CD14-positive monocyte (primary cell): ENCODE measurements at regions not wholly inside any gene's neighbourhood (a gene's known extent, or its start where the extent isn't known, plus 50 kb on each side); places are given as distances from the start of the nearest gene placed in this dataset.
A peak's percentile ranks its signal among the peaks of the same experiment; 100 is the strongest.

Experiments
- DNase-seq, 3 donors: peaks; one replicate each; pipeline ENCODE4 v3.0.0-alpha.2; 2011 to 2022
- H2AFZ ChIP-seq: 2 replicates; pipeline ENCODE4 v1.6.0; 2012; ENCODE audit warnings: mild to moderate bottlenecking, low read depth, low read length, inconsistent platforms; ENCODE audit not compliant: insufficient read depth, poor library complexity, severe bottlenecking
- H3K27ac ChIP-seq, 2 donors: 1 replicate in 1 of 2; 2 replicates in 1 of 2; pipeline ENCODE4 v1.5.1; 2012 to 2013; ENCODE audit warnings: low read length in 2 of 2, control low read depth in 1 of 2, inconsistent platforms in 1 of 2, low read depth in 1 of 2, mild to moderate bottlenecking in 1 of 2
- H3K27me3 ChIP-seq, 2 donors: one replicate each; pipeline versions ENCODE4 v1.6.0 to v1.6.1; 2011 to 2013; ENCODE audit warnings: low read length in 2 of 2; ENCODE audit not compliant: control insufficient read depth in 2 of 2, insufficient read depth in 2 of 2
- H3K36me3 ChIP-seq, 2 donors: replicated peaks in 1 of 2; 1 replicate in 1 of 2; 2 replicates in 1 of 2; pipeline versions ENCODE4 v1.5.1 to v1.6.1; 2012 to 2013; ENCODE audit warnings: low read length in 2 of 2, control low read depth in 1 of 2, inconsistent platforms in 1 of 2, mild to moderate bottlenecking in 1 of 2; ENCODE audit not compliant: insufficient read depth in 2 of 2, control insufficient read depth in 1 of 2
- H3K4me1 ChIP-seq, 2 donors: 1 replicate in 1 of 2; 2 replicates in 1 of 2; pipeline versions ENCODE4 v1.5.1 to v1.6.1; 2012 to 2013; ENCODE audit warnings: low read length in 2 of 2, control low read depth in 1 of 2, inconsistent platforms in 1 of 2, mild to moderate bottlenecking in 1 of 2, moderate library complexity in 1 of 2; ENCODE audit not compliant: insufficient read depth in 2 of 2, control insufficient read depth in 1 of 2
- H3K4me2 ChIP-seq: replicated peaks from 2 replicates; pipeline ENCODE3; 2012; ENCODE audit warnings: low read length, moderate library complexity, mild to moderate bottlenecking; ENCODE audit not compliant: poor library complexity, severe bottlenecking; ENCODE audit errors: extremely low read depth
- H3K4me3 ChIP-seq, 3 experiments: fragments of 200-600 bp in 1 of 3; sonication (generic) in 1 of 3; replicated peaks in 1 of 3; 1 replicate in 2 of 3; 2 replicates in 1 of 3; pipeline ENCODE4 v1.5.1; 2011 to 2013; ENCODE audit warnings: low read length in 3 of 3, mild to moderate bottlenecking in 3 of 3, control low read depth in 2 of 3, low read depth in 2 of 3, inconsistent platforms in 1 of 3, moderate library complexity in 1 of 3
- H3K79me2 ChIP-seq: 2 replicates; pipeline ENCODE4 v1.6.0; 2012; ENCODE audit warnings: mild to moderate bottlenecking, control low read depth, inconsistent platforms, low read length, moderate library complexity; ENCODE audit not compliant: insufficient read depth
- H3K9ac ChIP-seq: 2 replicates; pipeline ENCODE4 v1.6.0; 2017; ENCODE audit warnings: low read length, mild to moderate bottlenecking; ENCODE audit not compliant: insufficient read depth, poor library complexity, severe bottlenecking
- H3K9me3 ChIP-seq, 2 donors: replicated peaks in 1 of 2; 1 replicate in 1 of 2; 2 replicates in 1 of 2; pipeline versions ENCODE4 v1.5.1 to v1.6.1; 2012 to 2013; ENCODE audit warnings: low read length in 2 of 2, control low read depth in 1 of 2; ENCODE audit not compliant: control insufficient read depth in 1 of 2, insufficient read depth in 1 of 2
- H4K20me1 ChIP-seq: 2 replicates; pipeline ENCODE4 v1.6.0; 2012; ENCODE audit warnings: mild to moderate bottlenecking, low read length, control low read depth, moderate library complexity; ENCODE audit not compliant: insufficient read depth
- H3K27ac Mint-ChIP-seq, 7 donors: one replicate each; pipeline ENCODE4 v1.8.0; 2020; ENCODE audit warnings: mild to moderate bottlenecking in 7 of 7, mixed read lengths in 7 of 7, moderate library complexity in 6 of 7, inconsistent platforms in 2 of 7
- H3K27me3 Mint-ChIP-seq, 3 donors: one replicate each; pipeline ENCODE4 v1.8.0; 2021 to 2022; ENCODE audit warnings: low read depth in 3 of 3, mild to moderate bottlenecking in 3 of 3, mixed read lengths in 3 of 3, moderate library complexity in 3 of 3, inconsistent platforms in 1 of 3
- H3K36me3 Mint-ChIP-seq, 2 donors: one replicate each; pipeline ENCODE4 v1.8.0; 2020; ENCODE audit warnings: mixed read lengths in 2 of 2, inconsistent platforms in 1 of 2, mild to moderate bottlenecking in 1 of 2
- H3K4me1 Mint-ChIP-seq: one replicate; pipeline ENCODE4 v1.8.0; 2020; ENCODE audit warnings: mild to moderate bottlenecking, mixed read lengths
- H3K4me3 Mint-ChIP-seq, 2 donors: one replicate each; pipeline ENCODE4 v1.8.0; 2020; ENCODE audit warnings: mild to moderate bottlenecking in 2 of 2, mixed read lengths in 2 of 2, moderate library complexity in 1 of 2
- H3K9me3 Mint-ChIP-seq, 7 donors: one replicate each; pipeline ENCODE4 v1.8.0; 2020 to 2022; ENCODE audit warnings: mixed read lengths in 7 of 7, mild to moderate bottlenecking in 6 of 7, moderate library complexity in 6 of 7, inconsistent platforms in 2 of 7
- CTCF ChIP-seq: fragments of 200-600 bp; IDR thresholded peaks from one replicate; pipeline ENCODE4 v1.8.0; 2022; ENCODE audit warnings: antibody characterized with exemption, mild to moderate bottlenecking
- WGBS: methylation state at CpG from one replicate; pipeline ENCODE4 v1.1.5; 2013; ENCODE audit warnings: missing lambda C conversion rate; ENCODE audit not compliant: insufficient coverage; 5-methylcytosine and 5-hydroxymethylcytosine counted together
- intact Hi-C, 2 donors: fragments of 100-400 bp; cut with micrococcal nuclease; formaldehyde crosslinking; loops; one replicate each; pipeline versions ENCODE4 v1.15.0 to v1.15.1; 2023

GRCh38 chr6:169165561-169166300, 87.9 kb downstream of the THBS2 start:
- H3K4me3 ChIP-seq, result no peak overlapping the region
- Mint-ChIP-seq H3K9me3 (peaks cover 0 to 2% (median 0%) of the 10 kb centered on the region in 7 donors), H3K27ac (no peak overlapping the region), H3K27me3 (peaks cover 0 to 6% (median 1%) of the 10 kb centered on the region in 3 donors), H3K36me3 (no peaks in the 10 kb centered on the region), H3K4me3 (no peak overlapping the region), H3K4me1 (peaks cover 14% of the 10 kb centered on the region)
- no peak overlapping the region for H3K27ac ChIP-seq
- WGBS, result 83% methylated on average over 10 of the region's 12 CpGs
- H3K79me2 ChIP-seq, result no peaks in the 10 kb centered on the region
- H3K4me1 ChIP-seq, result no peaks in the 10 kb centered on the region
- H3K4me2 ChIP-seq, result no peak overlapping the region
- no peak overlapping the region for H3K9ac ChIP-seq
- H3K9me3 ChIP-seq, result no peaks in the 10 kb centered on the region
- no peaks in the 10 kb centered on the region for H3K27me3 ChIP-seq
- no peak overlapping the region for H2AFZ ChIP-seq
- H4K20me1 ChIP-seq, result no peaks in the 10 kb centered on the region
- no peak for DNase-seq
- no peaks in the 10 kb centered on the region for H3K36me3 ChIP-seq
- TF ChIP-seq CTCF, result no peak
- intact Hi-C loops, result no loop called here

GRCh38 chr6:169164986-169165385, 88.7 kb downstream of the THBS2 start:
- Histone ChIP-seq H3K36me3 (no peaks in the 10 kb centered on the region), H3K27me3 (no peaks in the 10 kb centered on the region), H3K9ac (no peak overlapping the region), H3K4me2 (no peak overlapping the region), H3K79me2 (no peaks in the 10 kb centered on the region), H3K27ac (no peak overlapping the region), H4K20me1 (no peaks in the 10 kb centered on the region), H3K9me3 (no peaks in the 10 kb centered on the region), H2AFZ (no peak overlapping the region), H3K4me3 (no peak overlapping the region), H3K4me1 (no peaks in the 10 kb centered on the region)
- peak overlapping the region in 1 of 7 donors; percentile 54 for H3K27ac Mint-ChIP-seq
- WGBS, result 100% methylated on average over 1 of the region's 5 CpGs
- H3K4me3 Mint-ChIP-seq, result no peak overlapping the region
- intact Hi-C loops, result no loop called here
- no peak for TF ChIP-seq CTCF
- H3K9me3 Mint-ChIP-seq, result peaks cover 0 to 2% (median 0%) of the 10 kb centered on the region in 7 donors
- peaks cover 0 to 3% (median 1%) of the 10 kb centered on the region in 3 donors for H3K27me3 Mint-ChIP-seq
- no peak for DNase-seq
- no peaks in the 10 kb centered on the region for H3K36me3 Mint-ChIP-seq
- H3K4me1 Mint-ChIP-seq, result peaks cover 19% of the 10 kb centered on the region
